Trophoblast cell (in vitro differentiated cells and primary cell): ENCODE measurements at regions not wholly inside any gene's neighbourhood (a gene's known extent, or its start where the extent isn't known, plus 50 kb on each side); places are given as distances from the start of the nearest gene placed in this dataset.

Experiments used
- DNase-seq, 2 donors: peaks; one replicate each; pipeline ENCODE4 v3.0.0-alpha.2; 2016
- H2AFZ ChIP-seq: 2 replicates; pipeline ENCODE4 v1.6.1; 2013; ENCODE audit warnings: low read length, moderate library complexity, mild to moderate bottlenecking; ENCODE audit not compliant: insufficient read depth, poor library complexity
- H2AK5ac ChIP-seq: 2 replicates; pipeline ENCODE4 v1.6.1; 2013; ENCODE audit warnings: mild to moderate bottlenecking, low read length
- H2BK120ac ChIP-seq: 2 replicates; pipeline ENCODE4 v1.6.1; 2013; ENCODE audit warnings: low read length, mild to moderate bottlenecking, moderate library complexity; ENCODE audit not compliant: insufficient read depth, poor library complexity
- H2BK12ac ChIP-seq: 2 replicates; pipeline ENCODE4 v1.6.1; 2013; ENCODE audit warnings: mild to moderate bottlenecking, low read length, moderate library complexity
- H2BK5ac ChIP-seq: 2 replicates; pipeline ENCODE4 v1.6.1; 2013; ENCODE audit warnings: low read length, low read depth, moderate library complexity, mild to moderate bottlenecking; ENCODE audit not compliant: poor library complexity
- H3K14ac ChIP-seq: 2 replicates; pipeline ENCODE4 v1.6.1; 2013; ENCODE audit warnings: mild to moderate bottlenecking, low read length
- H3K18ac ChIP-seq: 2 replicates; pipeline ENCODE4 v1.6.1; 2013; ENCODE audit warnings: mild to moderate bottlenecking, low read length
- H3K23ac ChIP-seq: 2 replicates; pipeline ENCODE4 v1.6.1; 2013; ENCODE audit warnings: low read length
- H3K27ac ChIP-seq: 2 replicates; pipeline ENCODE4 v1.5.1; 2013; ENCODE audit warnings: low read depth, mild to moderate bottlenecking, inconsistent platforms, low read length, moderate library complexity
- H3K27me3 ChIP-seq: 2 replicates; pipeline ENCODE4 v1.6.1; 2013; ENCODE audit warnings: inconsistent platforms, mild to moderate bottlenecking, low read length, moderate library complexity; ENCODE audit not compliant: insufficient read depth
- H3K36me3 ChIP-seq, 2 experiments: 1 replicate in 1 of 2; 2 replicates in 1 of 2; pipeline ENCODE4 v1.6.1; 2013; ENCODE audit warnings: low read length in 2 of 2, mild to moderate bottlenecking in 2 of 2, moderate library complexity in 1 of 2; ENCODE audit not compliant: insufficient read depth in 2 of 2, control insufficient read depth in 1 of 2
- H3K4ac ChIP-seq: 2 replicates; pipeline ENCODE4 v1.6.1; 2013; ENCODE audit warnings: low read depth, mild to moderate bottlenecking, low read length, moderate library complexity
- H3K4me1 ChIP-seq, 2 experiments: 1 replicate in 1 of 2; 2 replicates in 1 of 2; pipeline ENCODE4 v1.6.1; 2013; ENCODE audit warnings: low read length in 2 of 2, mild to moderate bottlenecking in 2 of 2, moderate library complexity in 1 of 2; ENCODE audit not compliant: insufficient read depth in 2 of 2, control insufficient read depth in 1 of 2
- H3K4me2 ChIP-seq: 2 replicates; pipeline ENCODE4 v1.6.1; 2013; ENCODE audit warnings: inconsistent platforms, mild to moderate bottlenecking, low read length, moderate library complexity
- H3K4me3 ChIP-seq: 2 replicates; pipeline ENCODE4 v1.5.1; 2013; ENCODE audit warnings: mild to moderate bottlenecking, low read depth, low read length, inconsistent platforms
- H3K79me1 ChIP-seq: one replicate; pipeline ENCODE4 v1.6.1; 2013; ENCODE audit warnings: low read length
- H3K79me2 ChIP-seq: 2 replicates; pipeline ENCODE4 v1.6.1; 2013; ENCODE audit warnings: low read length, mild to moderate bottlenecking; ENCODE audit not compliant: control insufficient read depth, insufficient read depth, poor library complexity
- H3K9ac ChIP-seq: 2 replicates; pipeline ENCODE4 v1.6.1; 2013; ENCODE audit warnings: mild to moderate bottlenecking, low read length
- H3K9me3 ChIP-seq: 2 replicates; pipeline ENCODE4 v1.6.1; 2013; ENCODE audit warnings: low read depth, mild to moderate bottlenecking, control low read depth, inconsistent platforms, low read length; ENCODE audit not compliant: insufficient read depth
- H4K12ac ChIP-seq: 2 replicates; pipeline ENCODE4 v1.6.1; 2013; ENCODE audit warnings: low read depth, mild to moderate bottlenecking, low read length, moderate library complexity
- H4K8ac ChIP-seq: 2 replicates; pipeline ENCODE4 v1.6.1; 2013; ENCODE audit warnings: low read depth, mild to moderate bottlenecking, low read length, moderate library complexity
- H4K91ac ChIP-seq: one replicate; pipeline ENCODE4 v1.6.1; 2013; ENCODE audit warnings: low read depth, mild to moderate bottlenecking, low read length, moderate library complexity
- WGBS: extraction: QIAGEN DNeasy Blood & Tissue Kit; methylation state at CpG from one replicate; pipeline ENCODE4 v1.1.7; 2013; ENCODE audit warnings: missing lambda C conversion rate; ENCODE audit not compliant: insufficient read length, insufficient coverage; ENCODE audit errors: extremely low coverage; 5-methylcytosine and 5-hydroxymethylcytosine counted together

- no peak for DNase-seq
- H3K9ac ChIP-seq = no peak overlapping the region
- no CpG with 5 or more reads among the region's 1 CpG for WGBS
Measured at GRCh38 chr13:38618881-38619280, 68.0 kb upstream of the FREM2 start.

GRCh38 chr13:38620876-38621275, 66.0 kb upstream of the FREM2 start:
- Histone ChIP-seq H3K4me2 (no peak overlapping the region), H2BK5ac (no peak overlapping the region), H4K91ac (no peak overlapping the region), H3K9me3 (no peaks in the 10 kb centered on the region), H2AK5ac (no peak overlapping the region), H2BK12ac (no peak overlapping the region), H3K18ac (no peak overlapping the region), H3K9ac (no peak overlapping the region), H3K4me3 (no peak overlapping the region), H4K8ac (no peak overlapping the region), H3K27me3 (no peaks in the 10 kb centered on the region), H3K4me1 (peaks cover 0 to 4% of the 10 kb centered on the region in 2 experiments), H4K12ac (no peak overlapping the region), H3K27ac (no peak overlapping the region), H2BK120ac (no peak overlapping the region), H3K79me2 (no peaks in the 10 kb centered on the region), H2AFZ (no peak overlapping the region), H3K4ac (no peak overlapping the region), H3K36me3 (no peaks in the 10 kb centered on the region), H3K14ac (no peak overlapping the region), H3K23ac (no peak overlapping the region), H3K79me1 (peaks cover 2% of the 10 kb centered on the region)
- no CpG with 5 or more reads among the region's 4 CpGs for WGBS
- DNase-seq = peak; percentile 18 to 21

More at GRCh38 chr13:38618881-38619280, 68.0 kb upstream of the FREM2 start:
- Histone ChIP-seq H4K8ac (no peak overlapping the region), H2BK120ac (no peak overlapping the region), H3K18ac (no peak overlapping the region), H2BK12ac (no peak overlapping the region), H2BK5ac (no peak overlapping the region), H3K4me2 (no peak overlapping the region), H3K4me1 (peaks cover 0 to 2% of the 10 kb centered on the region in 2 experiments), H3K9me3 (no peaks in the 10 kb centered on the region), H4K12ac (no peak overlapping the region), H2AK5ac (no peak overlapping the region), H3K79me1 (peaks cover 2% of the 10 kb centered on the region), H3K79me2 (no peaks in the 10 kb centered on the region), H3K23ac (no peak overlapping the region), H4K91ac (no peak overlapping the region), H3K36me3 (no peaks in the 10 kb centered on the region), H2AFZ (no peak overlapping the region), H3K27ac (no peak overlapping the region), H3K4ac (no peak overlapping the region), H3K14ac (no peak overlapping the region), H3K27me3 (no peaks in the 10 kb centered on the region), H3K4me3 (no peak overlapping the region)

GRCh38 chr13:38624822-38625221, 62.1 kb upstream of the FREM2 start:
- Histone ChIP-seq H3K79me1 (no peaks in the 10 kb centered on the region), H3K9me3 (no peaks in the 10 kb centered on the region), H3K14ac (no peak overlapping the region)

GRCh38 chr13:38628554-38628953, 58.3 kb upstream of the FREM2 start:
- no peak overlapping the region for H3K4me2 ChIP-seq
- no peak overlapping the region for H4K12ac ChIP-seq
- H2BK5ac ChIP-seq = no peak overlapping the region
- no peak overlapping the region for H3K4ac ChIP-seq
- no peaks in the 10 kb centered on the region for H3K9me3 ChIP-seq
- DNase-seq = no peak
- H3K23ac ChIP-seq = no peak overlapping the region
- no peak overlapping the region for H4K8ac ChIP-seq
- peaks cover 3 to 5% of the 10 kb centered on the region in 2 experiments for H3K4me1 ChIP-seq
- no peaks in the 10 kb centered on the region for H3K79me2 ChIP-seq
- WGBS = no CpG with 5 or more reads among the region's 1 CpG
- no peaks in the 10 kb centered on the region for H3K36me3 ChIP-seq
- no peak overlapping the region for H2BK12ac ChIP-seq
- no peak overlapping the region for H4K91ac ChIP-seq
- no peak overlapping the region for H3K27ac ChIP-seq
- H3K79me1 ChIP-seq = no peaks in the 10 kb centered on the region
- H3K14ac ChIP-seq = no peak overlapping the region
- no peak overlapping the region for H2AFZ ChIP-seq
- H3K4me3 ChIP-seq = no peak overlapping the region
- H3K27me3 ChIP-seq = no peaks in the 10 kb centered on the region
- no peak overlapping the region for H2BK120ac ChIP-seq
- H3K9ac ChIP-seq = no peak overlapping the region
- H3K18ac ChIP-seq = no peak overlapping the region
- H2AK5ac ChIP-seq = no peak overlapping the region

More at GRCh38 chr13:38624822-38625221, 62.1 kb upstream of the FREM2 start:
- H3K4me1 ChIP-seq = peaks cover 0 to 3% of the 10 kb centered on the region in 2 experiments
- WGBS = no CpG with 5 or more reads among the region's 10 CpGs
- no peak overlapping the region for H4K91ac ChIP-seq
- H3K9ac ChIP-seq = no peak overlapping the region
- H3K18ac ChIP-seq = no peak overlapping the region
- H3K23ac ChIP-seq = no peak overlapping the region
- H2AK5ac ChIP-seq = no peak overlapping the region
- H4K12ac ChIP-seq = no peak overlapping the region
- no peak overlapping the region for H2AFZ ChIP-seq
- H3K36me3 ChIP-seq = no peaks in the 10 kb centered on the region
- no peak overlapping the region for H3K4me3 ChIP-seq
- no peak overlapping the region for H2BK12ac ChIP-seq
- H3K4ac ChIP-seq = no peak overlapping the region
- H4K8ac ChIP-seq = no peak overlapping the region
- H3K79me2 ChIP-seq = no peaks in the 10 kb centered on the region
- DNase-seq = no peak
- no peaks in the 10 kb centered on the region for H3K27me3 ChIP-seq
- no peak overlapping the region for H2BK120ac ChIP-seq
- no peak overlapping the region for H2BK5ac ChIP-seq
- H3K4me2 ChIP-seq = peak overlapping the region; percentile 29
- H3K27ac ChIP-seq = no peak overlapping the region
